GM12878 (cell line): ENCODE measurements at regions not wholly inside any gene's neighbourhood (a gene's known extent, or its start where the extent isn't known, plus 50 kb on each side); places are given as distances from the start of the nearest gene placed in this dataset.

Experiments
- ATAC-seq: fragments of 200-7000 bp; cut with Tn5 transposase; 3 replicates; pipeline ENCODE4 v1.9.1; 2020; ENCODE audit warnings: mild to moderate bottlenecking, moderate library complexity
- BruUV-seq: library from RNA; stranded (reverse); fragments of 400-500 nt; replicated peaks from 2 replicates; lab custom pipeline; 2021; lab: Mats Ljungman, UMichigan
- CTCF ChIA-PET: fragments of 300-600 bp; sonication (Branson Sonifier 250); formaldehyde crosslinking; extraction: SDS; loops from one replicate; lab custom pipeline; 2021; ENCODE audit warnings: inconsistent platforms; lab: Yijun Ruan, JAX
- POLR2A ChIA-PET: fragments of 350-600 bp; formaldehyde crosslinking; extraction: SDS; loops from one replicate; lab custom pipeline; 2021; ENCODE audit warnings: inconsistent platforms; lab: Charles Lee
- RAD21 ChIA-PET: fragments of 300-600 bp; sonication (Branson Sonifier 250); formaldehyde crosslinking; loops from one replicate; lab custom pipeline; 2023; ENCODE audit warnings: antibody characterized with exemption; ENCODE audit not compliant: unreplicated experiment; lab: Charles Lee
- SMC1A ChIA-PET: fragments of 300-600 bp; sonication (Branson Sonifier 250); formaldehyde crosslinking; loops from one replicate; lab custom pipeline; 2023; ENCODE audit not compliant: unreplicated experiment, uncharacterized antibody; lab: Charles Lee
- DNase-seq: peaks from one replicate; pipeline ENCODE4 v3.0.0-alpha.2; 2011; ENCODE audit warnings: low read depth, low spot score
- FAIRE-seq: peaks from 3 replicates; lab custom pipeline; 2011; peaks lifted over from hg19 to GRCh38; lab: Jason Lieb, UNC
- H2AFZ ChIP-seq: 2 replicates; pipeline ENCODE4 v1.6.0; 2011; ENCODE audit warnings: low read depth, low read length, control low read depth; ENCODE audit not compliant: control insufficient read depth
- H3K27ac ChIP-seq: 2 replicates; pipeline ENCODE4 v1.5.1; 2011; ENCODE audit warnings: control low read depth; ENCODE audit not compliant: control insufficient read depth, insufficient read depth
- H3K27me3 ChIP-seq, 2 experiments: replicated peaks in 1 of 2; 2 replicates each; pipeline versions ENCODE4 v1.6.0 to v1.6.1; 2011; ENCODE audit warnings: low read length in 1 of 2; ENCODE audit not compliant: control insufficient read depth in 2 of 2, insufficient read depth in 2 of 2
- H3K36me3 ChIP-seq, 2 experiments: 2 replicates each; pipeline ENCODE4 v1.5.1; 2011; ENCODE audit warnings: low read length in 1 of 2; ENCODE audit not compliant: control insufficient read depth in 2 of 2, insufficient read depth in 2 of 2
- H3K4me1 ChIP-seq: 2 replicates; pipeline ENCODE4 v1.6.1; 2011; ENCODE audit warnings: mild to moderate bottlenecking, low read length, moderate library complexity, mixed read lengths; ENCODE audit not compliant: control insufficient read depth, insufficient read depth
- H3K4me2 ChIP-seq: 2 replicates; pipeline ENCODE4 v1.6.0; 2011; ENCODE audit warnings: control low read depth; ENCODE audit not compliant: control insufficient read depth, insufficient read depth
- H3K4me3 ChIP-seq: fragments of 200-600 bp; sonication (generic); 2 replicates; pipeline ENCODE4 v1.5.1; 2016
- H3K79me2 ChIP-seq: 2 replicates; pipeline ENCODE4 v1.6.0; 2011; ENCODE audit warnings: low read length; ENCODE audit not compliant: control insufficient read depth, insufficient read depth
- H3K9ac ChIP-seq: 2 replicates; pipeline ENCODE4 v1.8.0; 2011; ENCODE audit warnings: low read length, control low read depth, mixed read lengths; ENCODE audit not compliant: control insufficient read depth, insufficient read depth
- H3K9me3 ChIP-seq: replicated peaks from 3 replicates; pipeline ENCODE4 v1.5.1; 2011; ENCODE audit warnings: mild to moderate bottlenecking, low read length; ENCODE audit not compliant: control insufficient read depth, insufficient read depth
- H4K20me1 ChIP-seq: 2 replicates; pipeline ENCODE4 v1.6.0; 2011; ENCODE audit not compliant: control insufficient read depth, insufficient read depth
- BCL11A ChIP-seq: IDR thresholded peaks from 2 replicates; pipeline ENCODE4 v1.6.1; 2011; ENCODE audit warnings: low read depth, low read length
- BHLHE40 ChIP-seq, 2 experiments: fragments of 450-650 bp in 1 of 2; IDR thresholded peaks; 2 replicates each; pipeline ENCODE4 v1.6.1; 2011 to 2017; ENCODE audit warnings: low read depth in 2 of 2, borderline replicate concordance in 1 of 2, improper control_type of control experiment in 1 of 2, low read length in 1 of 2, mild to moderate bottlenecking in 1 of 2
- ETV6 ChIP-seq, 2 experiments: fragments of 450-650 bp in 1 of 2; IDR thresholded peaks in 1 of 2; conservative IDR thresholded peaks in 1 of 2; 2 replicates each; pipeline ENCODE4 v1.6.1; 2014; ENCODE audit warnings: antibody characterized with exemption in 1 of 2, borderline replicate concordance in 1 of 2, low read depth in 1 of 2, mild to moderate bottlenecking in 1 of 2, moderate library complexity in 1 of 2
- IRF5 ChIP-seq: fragments of 450-650 bp; IDR thresholded peaks from 2 replicates; pipeline ENCODE4 v1.6.1; 2017; ENCODE audit warnings: borderline replicate concordance
- LARP7 ChIP-seq: fragments of 450-650 bp; IDR thresholded peaks from 2 replicates; pipeline ENCODE4 v1.6.1; 2017; ENCODE audit warnings: mild to moderate bottlenecking
- NBN ChIP-seq: fragments of 450-650 bp; IDR thresholded peaks from 2 replicates; pipeline ENCODE4 v1.6.1; 2016
- POLR2A ChIP-seq: IDR thresholded peaks from 2 replicates; pipeline ENCODE4 v1.6.1; 2011; ENCODE audit warnings: low read depth, mild to moderate bottlenecking, low read length
- SMAD1 ChIP-seq: fragments of 450-650 bp; IDR thresholded peaks from 2 replicates; pipeline ENCODE4 v1.6.1; 2018; ENCODE audit warnings: mild to moderate bottlenecking, low read depth; ENCODE audit not compliant: partially characterized antibody
- TBL1XR1 ChIP-seq: IDR thresholded peaks from 2 replicates; pipeline ENCODE4 v1.6.1; 2012; ENCODE audit warnings: low read depth, low read length, improper control_type of control experiment
- TCF12 ChIP-seq: IDR thresholded peaks from 2 replicates; pipeline ENCODE4 v1.6.1; 2011; ENCODE audit warnings: low read depth, mild to moderate bottlenecking, low read length
- TCF3 ChIP-seq: IDR thresholded peaks from 2 replicates; pipeline ENCODE4 v1.6.1; 2012; ENCODE audit warnings: low read depth, mild to moderate bottlenecking, low read length, borderline replicate concordance; ENCODE audit not compliant: insufficient read depth
- ZBTB11 ChIP-seq: fragments of 450-650 bp; formaldehyde crosslinking; IDR thresholded peaks from 2 replicates; pipeline ENCODE4 v1.5.0; 2022; ENCODE audit warnings: mild to moderate bottlenecking, missing genetic modification characterization
- ZBTB33 ChIP-seq: fragments of 450-650 bp; IDR thresholded peaks from 2 replicates; pipeline ENCODE4 v1.6.1; 2017; ENCODE audit warnings: mild to moderate bottlenecking
- ZNF384 ChIP-seq: IDR thresholded peaks from 2 replicates; pipeline ENCODE4 v1.6.1; 2012; ENCODE audit warnings: low read depth, mild to moderate bottlenecking, low read length, improper control_type of control experiment, borderline replicate concordance
- WGBS: methylation state at CpG from one replicate; pipeline ENCODE4 v1.1.6; 2016; ENCODE audit warnings: low lambda C conversion rate; ENCODE audit not compliant: insufficient replicate concordance, insufficient coverage; ENCODE audit errors: missing lambda C conversion rate; 5-methylcytosine and 5-hydroxymethylcytosine counted together
- in situ Hi-C: fragments of 300-500 bp; cut with MboI; formaldehyde crosslinking; loops from 9 replicates; pipeline ENCODE4 v1.14.3; 2018; ENCODE audit warnings: mixed read lengths
- intact Hi-C: fragments of 100-400 bp; cut with micrococcal nuclease; formaldehyde crosslinking; loops from one replicate; pipeline ENCODE4 v1.14.2; 2022; ENCODE audit not compliant: unreplicated experiment

GRCh38 chr14:101058571-101058970, 155.0 kb upstream of the RTL1 start (continued):
- TF ChIP-seq BHLHE40 (IDR thresholded peaks at IDR 0.05; ENCODE audit: borderline replicate concordance in 1 of 2, low read depth in 2 of 2, low read length in 1 of 2) (no peak), TCF12 (no peak), NBN (no peak), TCF3 (no peak), BCL11A (no peak), ETV6 (conservative IDR thresholded peaks at IDR 0.05 in 1 of 2, IDR thresholded peaks at IDR 0.05 in 1 of 2; ENCODE audit: borderline replicate concordance in 1 of 2, low read depth in 1 of 2) (no peak), TBL1XR1 (no peak), LARP7 (no peak), ZNF384 (no peak)

GRCh38 chr14:101060171-101060601, 156.7 kb upstream of the RTL1 start:
- in situ Hi-C loops: no loop called here
- Histone ChIP-seq H3K4me1 (no peaks in the 10 kb centered on the region), H3K4me2 (no peak overlapping the region), H3K9ac (no peak overlapping the region), H3K9me3 (no peaks in the 10 kb centered on the region; the same call in 2 of the 3 replicates), H3K4me3 (no peak overlapping the region), H3K27me3 (no peaks in the 10 kb centered on the region), H3K36me3 (no peaks in the 10 kb centered on the region), H4K20me1 (no peaks in the 10 kb centered on the region)
- POLR2A ChIA-PET: no interaction called here
- FAIRE-seq (no peak), DNase-seq (no peak), ATAC-seq (no peak)
- 41% methylated on average over 19 of the region's 19 CpGs for WGBS
- TF ChIP-seq POLR2A (no peak), ZBTB33 (no peak), IRF5 (no peak), SMAD1 (no peak), LARP7 (no peak), ZBTB11 (no peak)
- TF ChIP-seq, all 136 proteins: peak for 0
- CTCF ChIA-PET: no interaction called here
- H3K79me2 ChIP-seq: no peaks in the 10 kb centered on the region
- no peak overlapping the region for H2AFZ ChIP-seq
- BruUV-seq: no TSS peak
- H3K27ac ChIP-seq: no peak overlapping the region
- RAD21 ChIA-PET: no interaction called here
- SMC1A ChIA-PET: no interaction called here
- intact Hi-C loops: no loop called here
